H1 (cell line): ENCODE measurements at regions not wholly inside any gene's neighbourhood (a gene's known extent, or its start where the extent isn't known, plus 50 kb on each side); places are given as distances from the start of the nearest gene placed in this dataset.

Source experiments
- CTCF ChIA-PET: fragments of 300-600 bp; sonication (Branson Sonifier 250); formaldehyde crosslinking; loops from one replicate; lab custom pipeline; 2021; ENCODE audit not compliant: partially characterized antibody; lab: Charles Lee
- POLR2A ChIA-PET: fragments of 300-600 bp; sonication (Branson Sonifier 250); formaldehyde crosslinking; loops from one replicate; lab custom pipeline; 2021; ENCODE audit warnings: inconsistent platforms; ENCODE audit not compliant: partially characterized antibody; lab: Charles Lee
- DNase-seq, 2 experiments: peaks; one replicate each; pipeline versions ENCODE4 v3.0.0 to v3.0.0-alpha.2; 2010 to 2022; ENCODE audit warnings: low spot score in 2 of 2, low read depth in 1 of 2, mixed read lengths in 1 of 2
- FAIRE-seq: peaks from 2 replicates; lab custom pipeline; 2011; peaks lifted over from hg19 to GRCh38; lab: Jason Lieb, UNC
- H2AFZ ChIP-seq: 2 replicates; pipeline ENCODE4 v1.8.1; 2012; ENCODE audit warnings: low read length, inconsistent platforms
- H2AK5ac ChIP-seq: 2 replicates; pipeline ENCODE4 v1.6.1; 2013; ENCODE audit warnings: low read depth, low read length
- H2BK120ac ChIP-seq: replicated peaks from 2 replicates; pipeline ENCODE3; 2013; ENCODE audit warnings: low read depth, low read length, inconsistent platforms
- H2BK12ac ChIP-seq: 2 replicates; pipeline ENCODE4 v1.6.1; 2013; ENCODE audit warnings: low read depth, low read length
- H2BK15ac ChIP-seq: 2 replicates; pipeline ENCODE4 v1.6.1; 2013; ENCODE audit warnings: low read length
- H2BK20ac ChIP-seq: 2 replicates; pipeline ENCODE4 v1.6.1; 2013; ENCODE audit warnings: low read length
- H2BK5ac ChIP-seq: 2 replicates; pipeline ENCODE4 v1.6.1; 2013; ENCODE audit warnings: low read depth, low read length
- H3K14ac ChIP-seq: 2 replicates; pipeline ENCODE4 v1.6.1; 2013; ENCODE audit warnings: inconsistent platforms; ENCODE audit not compliant: insufficient read length
- H3K18ac ChIP-seq: 2 replicates; pipeline ENCODE4 v1.6.1; 2013; ENCODE audit warnings: low read length; ENCODE audit errors: extremely low read depth
- H3K23ac ChIP-seq: 2 replicates; pipeline ENCODE4 v1.6.1; 2013; ENCODE audit warnings: inconsistent platforms; ENCODE audit not compliant: insufficient read length
- H3K23me2 ChIP-seq: 2 replicates; pipeline ENCODE4 v1.6.1; 2013; ENCODE audit warnings: low read depth, low read length
- H3K27ac ChIP-seq: 2 replicates; pipeline ENCODE4 v1.6.1; 2011; ENCODE audit warnings: low read depth, low read length, inconsistent platforms
- H3K27me3 ChIP-seq, 4 experiments: replicated peaks in 1 of 4; 1 replicate in 1 of 4; 2 replicates in 3 of 4; pipeline versions ENCODE4 v1.6.1 to v1.8.1; 2011 to 2013; ENCODE audit warnings: low read length in 3 of 4, mild to moderate bottlenecking in 3 of 4, inconsistent platforms in 2 of 4, mixed read lengths in 2 of 4, moderate library complexity in 1 of 4; ENCODE audit not compliant: control insufficient read depth in 3 of 4, insufficient read depth in 3 of 4; ENCODE audit errors: extremely low read depth in 1 of 4
- H3K36me3 ChIP-seq, 4 experiments: 2 replicates each; pipeline versions ENCODE4 v1.6.1 to v1.8.1; 2011 to 2013; ENCODE audit warnings: mild to moderate bottlenecking in 4 of 4, low read length in 3 of 4, moderate library complexity in 2 of 4, control low read depth in 1 of 4, inconsistent platforms in 1 of 4; ENCODE audit not compliant: insufficient read depth in 4 of 4, control insufficient read depth in 2 of 4
- H3K4ac ChIP-seq: replicated peaks from 2 replicates; pipeline ENCODE3; 2013; ENCODE audit warnings: low read length, low read depth, mixed read lengths, inconsistent platforms; ENCODE audit not compliant: insufficient read length
- H3K4me1 ChIP-seq, 4 experiments: replicated peaks in 1 of 4; 1 replicate in 1 of 4; 2 replicates in 3 of 4; pipeline versions ENCODE4 v1.6.1 to v1.8.1; 2011 to 2013; ENCODE audit warnings: low read length in 3 of 4, inconsistent platforms in 2 of 4, mixed read lengths in 1 of 4; ENCODE audit not compliant: insufficient read depth in 4 of 4, control insufficient read depth in 3 of 4
- H3K4me2 ChIP-seq, 2 experiments: 2 replicates each; pipeline versions ENCODE4 v1.6.1 to v1.8.1; 2011 to 2013; ENCODE audit warnings: low read depth in 2 of 2, low read length in 2 of 2, control low read depth in 1 of 2, inconsistent platforms in 1 of 2, mild to moderate bottlenecking in 1 of 2; ENCODE audit not compliant: insufficient read depth in 1 of 2
- H3K4me3 ChIP-seq, 4 experiments: fragments of 200-600, 300-600 bp in 1 of 4; sonication (generic), shearing (Covaris generic), sonication (Bioruptor Twin) in 1 of 4; 2 replicates each; pipeline versions ENCODE4 v1.5.1 to v1.8.1; 2011 to 2016; ENCODE audit warnings: low read length in 4 of 4, low read depth in 3 of 4, control low read depth in 2 of 4, inconsistent platforms in 2 of 4, mild to moderate bottlenecking in 2 of 4, mixed read lengths in 1 of 4, moderate library complexity in 1 of 4; ENCODE audit not compliant: insufficient read depth in 2 of 4; ENCODE audit errors: extremely low read depth in 1 of 4
- H3K56ac ChIP-seq: replicated peaks from 2 replicates; pipeline ENCODE3; 2013; ENCODE audit warnings: low read depth, mild to moderate bottlenecking, mixed read lengths, low read length, inconsistent platforms; ENCODE audit not compliant: insufficient read length
- H3K79me1 ChIP-seq: 2 replicates; pipeline ENCODE4 v1.6.1; 2013; ENCODE audit warnings: low read depth, low read length, control low read depth
- H3K79me2 ChIP-seq, 2 experiments: 2 replicates each; pipeline versions ENCODE4 v1.6.1 to v1.8.1; 2012 to 2013; ENCODE audit warnings: low read length in 2 of 2, mild to moderate bottlenecking in 2 of 2, inconsistent platforms in 1 of 2; ENCODE audit not compliant: insufficient read depth in 2 of 2, control insufficient read depth in 1 of 2
- H3K9ac ChIP-seq, 4 experiments: replicated peaks in 1 of 4; 1 replicate in 1 of 4; 2 replicates in 3 of 4; pipeline versions ENCODE4 v1.6.1 to v1.8.1; 2011 to 2013; ENCODE audit warnings: low read depth in 3 of 4, low read length in 3 of 4, control low read depth in 2 of 4, mild to moderate bottlenecking in 2 of 4, moderate library complexity in 2 of 4, inconsistent platforms in 1 of 4; ENCODE audit errors: extremely low read depth in 1 of 4
- H3K9me3 ChIP-seq, 2 experiments: 2 replicates each; pipeline versions ENCODE4 v1.6.1 to v1.8.1; 2012 to 2013; ENCODE audit warnings: mild to moderate bottlenecking in 2 of 2, moderate library complexity in 2 of 2, control low read depth in 1 of 2, inconsistent platforms in 1 of 2, low read depth in 1 of 2, low read length in 1 of 2, mixed read lengths in 1 of 2; ENCODE audit not compliant: insufficient read depth in 2 of 2
- H4K20me1 ChIP-seq, 2 experiments: replicated peaks in 1 of 2; 2 replicates each; pipeline versions ENCODE3 to v1.8.1; 2011 to 2013; ENCODE audit warnings: inconsistent platforms in 2 of 2, low read length in 2 of 2, mild to moderate bottlenecking in 1 of 2; ENCODE audit not compliant: insufficient read depth in 2 of 2, control insufficient read depth in 1 of 2
- H4K5ac ChIP-seq: 2 replicates; pipeline ENCODE4 v1.6.1; 2013; ENCODE audit warnings: low read length, low read depth, mixed read lengths, inconsistent platforms; ENCODE audit not compliant: insufficient read length
- H4K8ac ChIP-seq: 2 replicates; pipeline ENCODE4 v1.8.0; 2013; ENCODE audit warnings: mild to moderate bottlenecking, moderate library complexity, low read length, inconsistent platforms; ENCODE audit not compliant: insufficient read depth; ENCODE audit errors: extremely low read depth
- H4K91ac ChIP-seq: replicated peaks from 2 replicates; pipeline ENCODE3; 2013; ENCODE audit warnings: low read length, mixed read lengths, inconsistent platforms; ENCODE audit not compliant: insufficient read length
- CEBPB ChIP-seq: IDR thresholded peaks from 2 replicates; pipeline ENCODE4 v1.6.1; 2012; ENCODE audit warnings: low read depth, low read length
- CHD2 ChIP-seq: IDR thresholded peaks from 2 replicates; pipeline ENCODE4 v1.6.1; 2012; ENCODE audit warnings: low read length, improper control_type of control experiment
- CTCF ChIP-seq, 3 experiments: IDR thresholded peaks; 1 replicate in 2 of 3; 2 replicates in 1 of 3; pipeline versions ENCODE4 v1.5.1 to v1.6.1; 2011; ENCODE audit warnings: low read length in 3 of 3, mild to moderate bottlenecking in 3 of 3, inconsistent platforms in 2 of 3, low read depth in 1 of 3, moderate library complexity in 1 of 3; ENCODE audit not compliant: insufficient read depth in 1 of 3; ENCODE audit errors: control extremely low read depth in 1 of 3
- EP300 ChIP-seq, 2 experiments: IDR thresholded peaks; 1 replicate in 1 of 2; 2 replicates in 1 of 2; pipeline ENCODE4 v1.6.1; 2011 to 2012; ENCODE audit warnings: low read depth in 2 of 2, low read length in 2 of 2, mild to moderate bottlenecking in 2 of 2, borderline replicate concordance in 1 of 2, inconsistent platforms in 1 of 2, moderate library complexity in 1 of 2
- HDAC2 ChIP-seq, 2 experiments: fragments of 300-600 bp in 1 of 2; sonication (generic) in 1 of 2; IDR thresholded peaks; 2 replicates each; pipeline ENCODE4 v1.6.1; 2011 to 2012; ENCODE audit warnings: low read depth in 2 of 2, low read length in 2 of 2, mild to moderate bottlenecking in 2 of 2, moderate library complexity in 2 of 2, borderline replicate concordance in 1 of 2, inconsistent platforms in 1 of 2
- RAD21 ChIP-seq, 2 experiments: IDR thresholded peaks in 1 of 2; conservative IDR thresholded peaks in 1 of 2; 2 replicates each; pipeline ENCODE4 v1.6.1; 2011; ENCODE audit warnings: low read depth in 2 of 2, low read length in 2 of 2, improper control_type of control experiment in 1 of 2, inconsistent platforms in 1 of 2, mild to moderate bottlenecking in 1 of 2, moderate library complexity in 1 of 2
- SP1 ChIP-seq: IDR thresholded peaks from 2 replicates; pipeline ENCODE4 v1.6.1; 2011; ENCODE audit warnings: low read depth, low read length
- SUZ12 ChIP-seq: fragments of 200-600 bp; sonication (generic); IDR thresholded peaks from 2 replicates; pipeline ENCODE4 v1.6.1; 2012; ENCODE audit warnings: mild to moderate bottlenecking, inconsistent platforms, low read length, moderate library complexity, mixed read lengths
- TCF12 ChIP-seq: IDR thresholded peaks from 2 replicates; pipeline ENCODE4 v1.6.1; 2011; ENCODE audit warnings: low read depth, mild to moderate bottlenecking, low read length
- WGBS, 2 experiments: shearing (Covaris generic) in 1 of 2; methylation state at CpG; one replicate each; pipeline versions ENCODE4 v1.1.6 to v1.1.7; 2013 to 2015; ENCODE audit warnings: low lambda C conversion rate in 2 of 2, mixed read lengths in 2 of 2, inconsistent platforms in 1 of 2, low coverage in 1 of 2, missing lambda C conversion rate in 1 of 2; ENCODE audit not compliant: insufficient replicate concordance in 2 of 2, insufficient coverage in 1 of 2, insufficient read length in 1 of 2; ENCODE audit errors: extremely low coverage in 1 of 2, missing lambda C conversion rate in 1 of 2; 5-methylcytosine and 5-hydroxymethylcytosine counted together
- TF ChIP-seq, protein P1 (sequence below): IDR thresholded peaks from 2 replicates; pipeline ENCODE4 v1.6.1; 2011; ENCODE audit warnings: low read depth, mild to moderate bottlenecking, low read length; ENCODE audit not compliant: insufficient read depth

GRCh38 chr1:181383695-181384094 is 99.6 kb upstream of the CACNA1E start:
- Histone ChIP-seq H2AK5ac (no peak overlapping the region), H2BK120ac (no peak overlapping the region), H2BK12ac (no peak overlapping the region), H3K4me1 (no peaks in the 10 kb centered on the region), H3K4me3 (no peak overlapping the region), H2BK5ac (no peak overlapping the region), H3K36me3 (no peaks in the 10 kb centered on the region), H4K8ac (no peak overlapping the region), H3K4ac (no peak overlapping the region), H3K23me2 (no peaks in the 10 kb centered on the region), H3K4me2 (no peak overlapping the region), H3K79me1 (no peaks in the 10 kb centered on the region), H2AFZ (peak overlapping the region; percentile 43; the same call in 1 of the 2 replicates), H4K5ac (no peak overlapping the region), H2BK15ac (no peak overlapping the region; the same call in 1 of the 2 replicates), H2BK20ac (no peak overlapping the region), H3K56ac (no peak overlapping the region), H3K14ac (no peak overlapping the region), H3K18ac (no peak overlapping the region), H3K79me2 (no peaks in the 10 kb centered on the region), H3K9me3 (no peaks in the 10 kb centered on the region), H4K91ac (no peak overlapping the region), H3K27ac (no peak overlapping the region), H3K27me3 (no peaks in the 10 kb centered on the region), H3K23ac (no peak overlapping the region), H4K20me1 (no peaks in the 10 kb centered on the region), H3K9ac (no peak overlapping the region)
- WGBS, 2 experiments: 85% methylated on average over 6 of the region's 6 CpGs; no CpG with 5 or more reads in 1 of the 2 experiments
- no peak for DNase-seq
- CTCF ChIA-PET: interaction anchor here (0.6 to 3.2 kb wide), 9 partner anchors 7 to 188 kb away, joined by 3 to 13 read pairs (median 4); no protein-coding TSS in a partner anchor
- POLR2A ChIA-PET: interaction anchor here (0.6 kb wide), 1 partner anchor 51 kb away, joined by 3 read pairs; no protein-coding TSS in a partner anchor
- FAIRE-seq: no peak
- TF ChIP-seq, protein P1, sequence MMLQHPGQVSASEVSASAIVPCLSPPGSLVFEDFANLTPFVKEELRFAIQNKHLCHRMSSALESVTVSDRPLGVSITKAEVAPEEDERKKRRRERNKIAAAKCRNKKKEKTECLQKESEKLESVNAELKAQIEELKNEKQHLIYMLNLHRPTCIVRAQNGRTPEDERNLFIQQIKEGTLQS: peak; percentile 61; the same call in 1 of the 2 replicates
- TF ChIP-seq CEBPB (peak; percentile 60; the same call in 1 of the 2 replicates), EP300 (IDR thresholded peaks at IDR 0.05; ENCODE audit: borderline replicate concordance in 1 of 2, low read depth in 2 of 2, low read length in 2 of 2) (no peak), SP1 (no peak), CHD2 (no peak), TCF12 (no peak), SUZ12 (no peak), HDAC2 (IDR thresholded peaks at IDR 0.05; ENCODE audit: borderline replicate concordance in 1 of 2, low read depth in 2 of 2, low read length in 2 of 2) (no peak), RAD21 (IDR thresholded peaks at IDR 0.05 in 1 of 2, conservative IDR thresholded peaks at IDR 0.05 in 1 of 2; ENCODE audit: low read depth in 2 of 2, low read length in 2 of 2) (peak; percentile 23 to 51; a peak in 3 of 4 replicates), CTCF (IDR thresholded peaks at IDR 0.05; ENCODE audit: control extremely low read depth in 1 of 3, insufficient read depth in 1 of 3, low read depth in 1 of 3, low read length in 3 of 3) (peak in 2 of 3 experiments; percentile 9 to 15; a peak in 2 of 4 replicates)
